IMR-90 (cell line): ENCODE measurements at regions not wholly inside any gene's neighbourhood (a gene's known extent, or its start where the extent isn't known, plus 50 kb on each side); places are given as distances from the start of the nearest gene placed in this dataset.

ENCODE experiments used
- ATAC-seq: fragments of 200-7000 bp; cut with Tn5 transposase; 2 replicates; pipeline ENCODE4 v1.9.1; 2020; ENCODE audit warnings: low read depth, mild to moderate bottlenecking, moderate library complexity
- BruUV-seq: library from RNA; stranded (reverse); fragments of 400-500 nt; replicated peaks from 2 replicates; lab custom pipeline; 2021; lab: Mats Ljungman, UMichigan
- CTCF ChIA-PET: fragments of 300-600 bp; formaldehyde crosslinking; extraction: SDS; loops from one replicate; lab custom pipeline; 2021; ENCODE audit warnings: antibody characterized with exemption; lab: Yijun Ruan, JAX
- POLR2A ChIA-PET: fragments of 300-600 bp; sonication (Branson Sonifier 250); formaldehyde crosslinking; loops from one replicate; lab custom pipeline; 2022; ENCODE audit warnings: antibody characterized with exemption; ENCODE audit not compliant: unreplicated experiment; lab: Charles Lee
- DNase-seq: peaks from one replicate; pipeline ENCODE4 v3.0.0; 2013
- H2AFZ ChIP-seq: replicated peaks from 2 replicates; pipeline ENCODE3; 2013; ENCODE audit warnings: low read length, mild to moderate bottlenecking; ENCODE audit not compliant: poor library complexity
- H2AK5ac ChIP-seq: 2 replicates; pipeline ENCODE4 v1.6.1; 2013; ENCODE audit warnings: low read depth, low read length, inconsistent platforms
- H2AK9ac ChIP-seq: replicated peaks from 2 replicates; pipeline ENCODE3; 2013; ENCODE audit warnings: mild to moderate bottlenecking, low read depth, low read length, moderate library complexity; ENCODE audit not compliant: poor library complexity
- H2BK120ac ChIP-seq: 2 replicates; pipeline ENCODE4 v1.6.1; 2013; ENCODE audit warnings: low read depth, low read length, inconsistent platforms
- H2BK15ac ChIP-seq: 3 replicates; pipeline ENCODE4 v1.6.1; 2013; ENCODE audit warnings: low read depth, low read length, inconsistent platforms
- H2BK20ac ChIP-seq: 2 replicates; pipeline ENCODE4 v1.6.1; 2013; ENCODE audit warnings: low read depth, mild to moderate bottlenecking, inconsistent platforms, low read length, moderate library complexity
- H2BK5ac ChIP-seq: 2 replicates; pipeline ENCODE4 v1.6.1; 2013; ENCODE audit warnings: mild to moderate bottlenecking, low read depth, low read length, inconsistent platforms; ENCODE audit not compliant: poor library complexity, severe bottlenecking
- H3K14ac ChIP-seq: replicated peaks from 2 replicates; pipeline ENCODE4 v1.6.1; 2013; ENCODE audit warnings: low read depth, low read length, inconsistent platforms
- H3K18ac ChIP-seq: 2 replicates; pipeline ENCODE4 v1.6.1; 2013; ENCODE audit warnings: low read depth, low read length, control low read depth
- H3K23ac ChIP-seq: 2 replicates; pipeline ENCODE4 v1.6.1; 2013; ENCODE audit warnings: low read depth, low read length, inconsistent platforms
- H3K27ac ChIP-seq: 2 replicates; pipeline ENCODE4 v1.5.1; 2013; ENCODE audit warnings: mild to moderate bottlenecking, control low read depth, low read length; ENCODE audit not compliant: insufficient read depth
- H3K27me3 ChIP-seq: 2 replicates; pipeline ENCODE4 v1.6.1; 2013; ENCODE audit warnings: low read length; ENCODE audit not compliant: control insufficient read depth, insufficient read depth
- H3K36me3 ChIP-seq: 2 replicates; pipeline ENCODE4 v1.6.1; 2013; ENCODE audit warnings: low read length, mixed read lengths; ENCODE audit not compliant: control insufficient read depth, insufficient read depth
- H3K4ac ChIP-seq: 2 replicates; pipeline ENCODE4 v1.6.1; 2013; ENCODE audit warnings: low read depth, low read length, inconsistent platforms
- H3K4me1 ChIP-seq: 2 replicates; pipeline ENCODE4 v1.6.1; 2013; ENCODE audit warnings: low read length, mixed read lengths; ENCODE audit not compliant: control insufficient read depth, insufficient read depth
- H3K4me2 ChIP-seq: 2 replicates; pipeline ENCODE4 v1.6.1; 2013; ENCODE audit warnings: low read depth, mild to moderate bottlenecking, control low read depth, low read length, moderate library complexity
- H3K4me3 ChIP-seq: 2 replicates; pipeline ENCODE4 v1.5.1; 2013; ENCODE audit warnings: low read depth, mild to moderate bottlenecking, control low read depth, low read length, moderate library complexity; ENCODE audit not compliant: insufficient read depth
- H3K56ac ChIP-seq: 2 replicates; pipeline ENCODE4 v1.6.1; 2013; ENCODE audit warnings: low read length, inconsistent platforms; ENCODE audit not compliant: insufficient read depth; ENCODE audit errors: extremely low read depth
- H3K79me1 ChIP-seq, 2 experiments: 2 replicates each; pipeline ENCODE4 v1.6.1; 2013; ENCODE audit warnings: low read length in 2 of 2, inconsistent platforms in 1 of 2, low read depth in 1 of 2
- H3K9ac ChIP-seq: 2 replicates; pipeline ENCODE4 v1.6.1; 2013; ENCODE audit warnings: low read depth, low read length, control low read depth
- H3K9me1 ChIP-seq: 2 replicates; pipeline ENCODE4 v1.6.1; 2013; ENCODE audit warnings: low read length, inconsistent platforms; ENCODE audit not compliant: insufficient read depth
- H3K9me3 ChIP-seq: 2 replicates; pipeline ENCODE4 v1.6.1; 2013; ENCODE audit warnings: low read length; ENCODE audit not compliant: control insufficient read depth, insufficient read depth
- H4K20me1 ChIP-seq: 2 replicates; pipeline ENCODE4 v1.6.1; 2013; ENCODE audit warnings: low read length, inconsistent platforms; ENCODE audit not compliant: insufficient read depth
- H4K5ac ChIP-seq: 2 replicates; pipeline ENCODE4 v1.6.1; 2013; ENCODE audit warnings: mild to moderate bottlenecking, low read depth, low read length, control low read depth
- H4K8ac ChIP-seq, 2 experiments: 2 replicates each; pipeline ENCODE4 v1.6.1; 2013; ENCODE audit warnings: low read depth in 2 of 2, low read length in 2 of 2, control low read depth in 1 of 2, inconsistent platforms in 1 of 2
- H4K91ac ChIP-seq: 2 replicates; pipeline ENCODE4 v1.6.1; 2013; ENCODE audit warnings: low read depth, low read length, inconsistent platforms; ENCODE audit not compliant: insufficient read depth
- BHLHE40 ChIP-seq: fragments of 150-350 bp; IDR thresholded peaks from 2 replicates; pipeline ENCODE4 v1.6.1; 2016; ENCODE audit warnings: mild to moderate bottlenecking, low read depth, low read length
- CHD1 ChIP-seq: IDR thresholded peaks from 2 replicates; pipeline ENCODE4 v1.6.1; 2012; ENCODE audit warnings: low read depth, low read length, improper control_type of control experiment
- FOS ChIP-seq: fragments of 150-350 bp; IDR thresholded peaks from 2 replicates; pipeline ENCODE4 v1.6.1; 2016; ENCODE audit warnings: low read depth, low read length
- MAFK ChIP-seq: IDR thresholded peaks from 2 replicates; pipeline ENCODE4 v1.6.1; 2012; ENCODE audit warnings: low read depth, low read length, improper control_type of control experiment
- MAZ ChIP-seq: IDR thresholded peaks from 2 replicates; pipeline ENCODE4 v1.6.1; 2012; ENCODE audit warnings: low read depth, mild to moderate bottlenecking, low read length, improper control_type of control experiment, moderate library complexity, borderline replicate concordance
- NFE2L2 ChIP-seq: fragments of 150-350 bp; IDR thresholded peaks from 2 replicates; pipeline ENCODE4 v1.6.1; 2016; ENCODE audit warnings: low read depth, mild to moderate bottlenecking, low read length
- POLR2A ChIP-seq: IDR thresholded peaks from 2 replicates; pipeline ENCODE4 v1.6.1; 2012; ENCODE audit warnings: mild to moderate bottlenecking, low read depth, low read length
- RCOR1 ChIP-seq: IDR thresholded peaks from 2 replicates; pipeline ENCODE4 v1.6.1; 2012; ENCODE audit warnings: mild to moderate bottlenecking, low read length, improper control_type of control experiment; ENCODE audit not compliant: insufficient replicate concordance
- RFX5 ChIP-seq: IDR thresholded peaks from 2 replicates; pipeline ENCODE4 v1.8.0; 2012; ENCODE audit warnings: low read depth, mild to moderate bottlenecking, low read length, moderate library complexity
- SMC3 ChIP-seq: fragments of 150-350 bp; IDR thresholded peaks from 2 replicates; pipeline ENCODE4 v1.6.1; 2016; ENCODE audit warnings: low read depth, mild to moderate bottlenecking, antibody characterized with exemption, low read length, moderate library complexity
- WGBS, 2 experiments: methylation state at CpG; one replicate each; pipeline versions ENCODE4 v1.1.5 to v1.1.7; 2013; ENCODE audit warnings: missing lambda C conversion rate in 2 of 2; ENCODE audit not compliant: insufficient read length in 1 of 2; ENCODE audit errors: extremely low coverage in 2 of 2; 5-methylcytosine and 5-hydroxymethylcytosine counted together
- dilution Hi-C: fragments of 300-500 bp; cut with HindIII; formaldehyde crosslinking; loops from one replicate; pipeline ENCODE4 v1.14.3; 2018; ENCODE audit warnings: low sequenced_read_pairs; ENCODE audit not compliant: unreplicated experiment
- in situ Hi-C: fragments of 300-500 bp; cut with MboI; formaldehyde crosslinking; loops from 3 replicates; pipeline ENCODE4 v1.14.3; 2019; ENCODE audit warnings: low sequenced_read_pairs, inconsistent platforms, mixed read lengths
- intact Hi-C: fragments of 100-400 bp; cut with micrococcal nuclease; formaldehyde crosslinking; loops from 2 replicates; pipeline ENCODE4 v1.10.0; 2022
- TF ChIP-seq, protein P1 (sequence below): conservative IDR thresholded peaks from 2 replicates; pipeline ENCODE4 v1.5.1; 2012; ENCODE audit warnings: mild to moderate bottlenecking, low read depth, low read length, improper control_type of control experiment
- TF ChIP-seq, protein P2 (sequence below): fragments of 150-350 bp; IDR thresholded peaks from 2 replicates; pipeline ENCODE4 v1.6.1; 2017; ENCODE audit warnings: mild to moderate bottlenecking, antibody characterized with exemption, low read length, low read depth
- TF ChIP-seq, protein P3 (sequence below): fragments of 150-350 bp; IDR thresholded peaks from 2 replicates; pipeline ENCODE4 v1.6.1; 2016; ENCODE audit warnings: low read depth, mild to moderate bottlenecking, low read length, moderate library complexity, borderline replicate concordance

DNA sequence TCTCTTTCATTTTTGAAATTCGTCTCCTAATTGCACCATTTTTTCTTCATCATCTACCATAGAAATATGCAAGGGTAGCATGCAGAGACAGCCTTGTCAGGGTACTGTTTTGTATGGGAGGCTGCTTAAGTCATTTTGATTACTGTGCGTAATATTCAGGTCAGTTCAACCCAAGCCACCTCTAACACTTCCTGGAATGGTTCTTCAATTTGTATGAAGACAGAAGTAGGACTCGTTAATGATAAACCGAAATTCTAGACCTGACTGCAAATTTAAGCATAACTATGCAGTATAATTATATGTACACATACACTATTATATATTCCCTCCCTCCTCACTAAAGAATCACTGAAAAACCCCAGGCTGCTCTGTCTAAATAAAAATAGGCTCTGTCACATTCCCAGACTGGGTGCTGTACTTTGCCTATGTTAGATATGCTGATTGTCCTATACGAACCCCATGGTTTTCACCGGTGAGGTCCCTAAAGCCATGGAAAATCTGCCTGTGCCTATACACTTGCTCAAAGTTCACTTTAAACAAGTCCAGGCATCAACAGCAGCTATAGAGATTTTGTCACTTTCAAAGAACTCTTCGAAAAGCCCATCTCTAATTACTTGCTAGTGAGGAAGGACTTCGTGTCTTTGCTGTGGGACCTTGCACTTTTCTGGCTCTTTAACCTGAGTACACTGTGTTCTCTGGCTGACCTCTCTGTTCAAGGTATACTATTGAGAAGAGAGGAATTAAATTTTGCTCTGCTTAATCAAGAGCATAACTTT is 352.1 kb upstream of the CD180 start:
- Histone ChIP-seq H3K9me3 (no peaks in the 10 kb centered on the region), H2BK15ac (no peak overlapping the region), H2AK5ac (no peak overlapping the region), H3K27me3 (no peaks in the 10 kb centered on the region), H3K9ac (no peak overlapping the region), H3K9me1 (no peaks in the 10 kb centered on the region), H2BK20ac (no peak overlapping the region), H2AK9ac (no peak overlapping the region), H4K20me1 (no peaks in the 10 kb centered on the region), H3K56ac (no peak overlapping the region), H3K4me3 (no peak overlapping the region), H2AFZ (no peak overlapping the region), H2BK120ac (no peak overlapping the region), H2BK5ac (no peak overlapping the region), H3K4me2 (no peak overlapping the region), H3K23ac (no peak overlapping the region), H3K36me3 (no peaks in the 10 kb centered on the region), H4K91ac (no peak overlapping the region), H4K5ac (no peak overlapping the region), H3K4ac (no peak overlapping the region), H4K8ac (no peak overlapping the region), H3K4me1 (no peaks in the 10 kb centered on the region), H3K79me1 (no peaks in the 10 kb centered on the region), H3K14ac (no peak overlapping the region), H3K18ac (no peak overlapping the region), H3K27ac (no peak overlapping the region)
- ChIA-PET CTCF (no interaction called here), POLR2A (no interaction called here)
- TF ChIP-seq, protein P1, sequence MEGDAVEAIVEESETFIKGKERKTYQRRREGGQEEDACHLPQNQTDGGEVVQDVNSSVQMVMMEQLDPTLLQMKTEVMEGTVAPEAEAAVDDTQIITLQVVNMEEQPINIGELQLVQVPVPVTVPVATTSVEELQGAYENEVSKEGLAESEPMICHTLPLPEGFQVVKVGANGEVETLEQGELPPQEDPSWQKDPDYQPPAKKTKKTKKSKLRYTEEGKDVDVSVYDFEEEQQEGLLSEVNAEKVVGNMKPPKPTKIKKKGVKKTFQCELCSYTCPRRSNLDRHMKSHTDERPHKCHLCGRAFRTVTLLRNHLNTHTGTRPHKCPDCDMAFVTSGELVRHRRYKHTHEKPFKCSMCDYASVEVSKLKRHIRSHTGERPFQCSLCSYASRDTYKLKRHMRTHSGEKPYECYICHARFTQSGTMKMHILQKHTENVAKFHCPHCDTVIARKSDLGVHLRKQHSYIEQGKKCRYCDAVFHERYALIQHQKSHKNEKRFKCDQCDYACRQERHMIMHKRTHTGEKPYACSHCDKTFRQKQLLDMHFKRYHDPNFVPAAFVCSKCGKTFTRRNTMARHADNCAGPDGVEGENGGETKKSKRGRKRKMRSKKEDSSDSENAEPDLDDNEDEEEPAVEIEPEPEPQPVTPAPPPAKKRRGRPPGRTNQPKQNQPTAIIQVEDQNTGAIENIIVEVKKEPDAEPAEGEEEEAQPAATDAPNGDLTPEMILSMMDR: no peak
- no peak for TF ChIP-seq CHD1
- TF ChIP-seq POLR2A: no peak
- TF ChIP-seq RFX5: no peak
- TF ChIP-seq MAFK: no peak
- TF ChIP-seq MAZ: no peak
- TF ChIP-seq RCOR1: no peak
- TF ChIP-seq BHLHE40: no peak
- no peak for TF ChIP-seq FOS
- TF ChIP-seq, protein P2, sequence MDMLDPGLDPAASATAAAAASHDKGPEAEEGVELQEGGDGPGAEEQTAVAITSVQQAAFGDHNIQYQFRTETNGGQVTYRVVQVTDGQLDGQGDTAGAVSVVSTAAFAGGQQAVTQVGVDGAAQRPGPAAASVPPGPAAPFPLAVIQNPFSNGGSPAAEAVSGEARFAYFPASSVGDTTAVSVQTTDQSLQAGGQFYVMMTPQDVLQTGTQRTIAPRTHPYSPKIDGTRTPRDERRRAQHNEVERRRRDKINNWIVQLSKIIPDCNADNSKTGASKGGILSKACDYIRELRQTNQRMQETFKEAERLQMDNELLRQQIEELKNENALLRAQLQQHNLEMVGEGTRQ: no peak
- TF ChIP-seq SMC3: no peak
- no peak for TF ChIP-seq NFE2L2
- TF ChIP-seq, protein P3, sequence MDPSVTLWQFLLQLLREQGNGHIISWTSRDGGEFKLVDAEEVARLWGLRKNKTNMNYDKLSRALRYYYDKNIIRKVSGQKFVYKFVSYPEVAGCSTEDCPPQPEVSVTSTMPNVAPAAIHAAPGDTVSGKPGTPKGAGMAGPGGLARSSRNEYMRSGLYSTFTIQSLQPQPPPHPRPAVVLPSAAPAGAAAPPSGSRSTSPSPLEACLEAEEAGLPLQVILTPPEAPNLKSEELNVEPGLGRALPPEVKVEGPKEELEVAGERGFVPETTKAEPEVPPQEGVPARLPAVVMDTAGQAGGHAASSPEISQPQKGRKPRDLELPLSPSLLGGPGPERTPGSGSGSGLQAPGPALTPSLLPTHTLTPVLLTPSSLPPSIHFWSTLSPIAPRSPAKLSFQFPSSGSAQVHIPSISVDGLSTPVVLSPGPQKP: no peak
- dilution Hi-C loops: no loop called here
- intact Hi-C loops: no loop called here
- no TSS peak for BruUV-seq
- DNase-seq (no peak), ATAC-seq (no peak)
- WGBS, 2 experiments: no CpG with 5 or more reads among the region's 8 CpGs
- in situ Hi-C loops: no loop called here
